ENCODE measurements at regions not wholly inside any gene's neighbourhood (a gene's known extent, or its start where the extent isn't known, plus 50 kb on each side); places are given as distances from the start of the nearest gene placed in this dataset.

GRCh38 chr20:23267909-23268308 is 82.7 kb upstream of the NXT1 start:
- no peak overlapping the region for H3K27ac ChIP-seq (ENCODE audit: extremely low read depth, low read depth, low read length)
- H2AFZ ChIP-seq (ENCODE audit: low read depth, low read length): no peak overlapping the region
- no peak for DNase-seq (ENCODE audit: extremely low read depth in 1 of 4, low spot score in 3 of 4)
- no peak overlapping the region for H3K9ac ChIP-seq (ENCODE audit: insufficient read depth in 1 of 2, low read depth in 2 of 2, low read length in 2 of 2)
- ChIA-PET CTCF (ENCODE audit: low intra/inter-chr PET ratio) (no interaction called here), POLR2A (no interaction called here)
- no TSS peak for BruUV-seq (replicated peaks)
- intact Hi-C loops (cut with micrococcal nuclease) (no loop called here), in situ Hi-C loops (cut with MboI) (no loop called here)
- no peaks in the 10 kb centered on the region for H3K79me2 ChIP-seq (ENCODE audit: control insufficient read depth, insufficient read depth, low read length)
- ATAC-seq: no peak
- no peaks in the 10 kb centered on the region; a peak in 1 of 5 replicates for H3K4me1 ChIP-seq (replicated peaks in 1 of 2; ENCODE audit: control insufficient read depth in 2 of 2, insufficient read depth in 2 of 2, low read length in 2 of 2)
- H3K4me2 ChIP-seq (ENCODE audit: insufficient read depth, low read length): no peak overlapping the region
- peaks cover 0 to 16% of the 10 kb centered on the region in 2 experiments; a peak in 3 of 5 replicates for H3K27me3 ChIP-seq (ENCODE audit: control insufficient read depth in 2 of 2, insufficient read depth in 2 of 2, low read length in 2 of 2)
- H4K20me1 ChIP-seq (replicated peaks; ENCODE audit: control insufficient read depth, insufficient read depth, low read length): no peaks in the 10 kb centered on the region
- FAIRE-seq: no peak
- no peak overlapping the region for H3K4me3 ChIP-seq
- no peaks in the 10 kb centered on the region for H3K9me1 ChIP-seq (ENCODE audit: control insufficient read depth, insufficient read depth, low read length)
- H3K36me3 ChIP-seq (ENCODE audit: control insufficient read depth, insufficient read depth, low read length): no peaks in the 10 kb centered on the region
- no peaks in the 10 kb centered on the region for H3K9me3 ChIP-seq (replicated peaks; ENCODE audit: control insufficient read depth, insufficient read depth, low read depth, low read length)
- TF ChIP-seq FUS (optimal IDR thresholded peaks at IDR 0.05; ENCODE audit: low read depth, low read length) (no peak), FOXA1 (IDR thresholded peaks at IDR 0.05; ENCODE audit: borderline replicate concordance) (no peak), RBM25 (IDR thresholded peaks at IDR 0.05; ENCODE audit: low read depth, low read length, severe bottlenecking) (no peak), ZNF133 (CRISPR knock-in tag; IDR thresholded peaks at IDR 0.05) (no peak), AFF1 (IDR thresholded peaks at IDR 0.05; ENCODE audit: low read depth in 1 of 2, partially characterized antibody in 2 of 2) (no peak), RBM15 (IDR thresholded peaks at IDR 0.05; ENCODE audit: insufficient read depth, low read length) (no peak), NFE2L1 (tag; IDR thresholded peaks at IDR 0.05; ENCODE audit: borderline replicate concordance, low read depth) (no peak), KAT7 (CRISPR knock-in tag; IDR thresholded peaks at IDR 0.05; ENCODE audit: borderline replicate concordance) (no peak), LEF1 (IDR thresholded peaks at IDR 0.05) (no peak), NR2C1 (IDR thresholded peaks at IDR 0.05) (no peak), NR2C1 (tag; IDR thresholded peaks at IDR 0.05) (no peak), MTA3 (IDR thresholded peaks at IDR 0.05; ENCODE audit: borderline replicate concordance) (no peak)
- TF ChIP-seq, protein P1, sequence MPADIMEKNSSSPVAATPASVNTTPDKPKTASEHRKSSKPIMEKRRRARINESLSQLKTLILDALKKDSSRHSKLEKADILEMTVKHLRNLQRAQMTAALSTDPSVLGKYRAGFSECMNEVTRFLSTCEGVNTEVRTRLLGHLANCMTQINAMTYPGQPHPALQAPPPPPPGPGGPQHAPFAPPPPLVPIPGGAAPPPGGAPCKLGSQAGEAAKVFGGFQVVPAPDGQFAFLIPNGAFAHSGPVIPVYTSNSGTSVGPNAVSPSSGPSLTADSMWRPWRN (IDR thresholded peaks at IDR 0.05; ENCODE audit: low read depth): no peak
- 0% methylated on average over 2 of the region's 2 CpGs for WGBS (ENCODE audit: insufficient coverage, low coverage, missing lambda C conversion rate)
